SK-N-SH (cell line): ENCODE measurements at regions not wholly inside any gene's neighbourhood (a gene's known extent, or its start where the extent isn't known, plus 50 kb on each side); places are given as distances from the start of the nearest gene placed in this dataset.

Source experiments
- CHD2 ChIP-seq: fragments of 150-350 bp; IDR thresholded peaks from 2 replicates; pipeline ENCODE4 v1.6.1; 2018; ENCODE audit warnings: low read length; ENCODE audit not compliant: partially characterized antibody
- CTCF ChIP-seq: fragments of 200-600 bp; sonication (generic); IDR thresholded peaks from 2 replicates; pipeline ENCODE4 v1.6.1; 2017; ENCODE audit warnings: antibody characterized with exemption, mild to moderate bottlenecking, moderate library complexity
- EP300 ChIP-seq, 2 experiments: IDR thresholded peaks; 2 replicates each; pipeline versions ENCODE4 v1.4.0 to v1.6.1; 2012; ENCODE audit warnings: borderline replicate concordance in 1 of 2, low read depth in 1 of 2, low read length in 1 of 2
- EZH2phosphoT487 ChIP-seq: fragments of 200-600 bp; sonication (generic); IDR thresholded peaks from 2 replicates; pipeline ENCODE4 v1.6.1; 2017; ENCODE audit warnings: low read depth, mixed run types, mild to moderate bottlenecking, antibody characterized with exemption, moderate library complexity, borderline replicate concordance
- FOXM1 ChIP-seq: IDR thresholded peaks from 2 replicates; pipeline ENCODE4 v1.4.0; 2012; ENCODE audit warnings: low read depth, mild to moderate bottlenecking
- JUND ChIP-seq: IDR thresholded peaks from 2 replicates; pipeline ENCODE4 v1.4.0; 2012
- NFIC ChIP-seq: IDR thresholded peaks from 2 replicates; pipeline ENCODE4 v1.4.0; 2012; ENCODE audit warnings: borderline replicate concordance
- POLR2AphosphoS5 ChIP-seq: IDR thresholded peaks from 2 replicates; pipeline ENCODE4 v1.6.1; 2012; ENCODE audit warnings: low read depth, low read length
- TAF1 ChIP-seq: IDR thresholded peaks from 2 replicates; pipeline ENCODE4 v1.6.1; 2012; ENCODE audit warnings: low read depth, mild to moderate bottlenecking, low read length, moderate library complexity, borderline replicate concordance
- TEAD4 ChIP-seq: IDR thresholded peaks from 2 replicates; pipeline ENCODE4 v1.4.0; 2012; ENCODE audit warnings: mild to moderate bottlenecking, borderline replicate concordance; ENCODE audit not compliant: insufficient read depth
- USF1 ChIP-seq: IDR thresholded peaks from 2 replicates; pipeline ENCODE4 v1.4.0; 2012; ENCODE audit warnings: low read depth, borderline replicate concordance
- USF2 ChIP-seq: fragments of 150-350 bp; IDR thresholded peaks from 2 replicates; pipeline ENCODE4 v1.6.1; 2017; ENCODE audit warnings: antibody characterized with exemption, low read length, low read depth, borderline replicate concordance
- YY1 ChIP-seq: IDR thresholded peaks from 2 replicates; pipeline ENCODE4 v1.4.0; 2012; ENCODE audit warnings: low read depth, mild to moderate bottlenecking

- TF ChIP-seq FOXM1 (no peak), CTCF (no peak), POLR2AphosphoS5 (no peak), JUND (no peak), EP300 (IDR thresholded peaks at IDR 0.05; ENCODE audit: borderline replicate concordance in 1 of 2, low read depth in 1 of 2, low read length in 1 of 2) (no peak), TAF1 (no peak), TEAD4 (no peak), USF1 (no peak), CHD2 (no peak), YY1 (no peak), USF2 (no peak), NFIC (no peak), EZH2phosphoT487 (no peak)
Measured at GRCh38 chr18:14907420-14907819, 159.4 kb downstream of the ANKRD30B start.
